Keratinocyte (primary cell): ENCODE measurements at regions not wholly inside any gene's neighbourhood (a gene's known extent, or its start where the extent isn't known, plus 50 kb on each side); places are given as distances from the start of the nearest gene placed in this dataset.

Experiments
- DNase-seq: peaks from one replicate; pipeline ENCODE4 v3.0.0-alpha.2; 2011; ENCODE audit warnings: low read depth, missing footprints, low spot score
- FAIRE-seq: peaks from 2 replicates; lab custom pipeline; 2011; peaks lifted over from hg19 to GRCh38; lab: Jason Lieb, UNC
- H2AFZ ChIP-seq: 2 replicates; pipeline ENCODE4 v1.6.0; 2012; ENCODE audit warnings: low read length, control low read depth, inconsistent platforms; ENCODE audit not compliant: control insufficient read depth
- H3K27ac ChIP-seq: 2 replicates; pipeline ENCODE4 v1.5.1; 2011; ENCODE audit warnings: low read length; ENCODE audit not compliant: control insufficient read depth, insufficient read depth
- H3K27me3 ChIP-seq: 3 replicates; pipeline ENCODE4 v1.6.0; 2011; ENCODE audit warnings: low read length; ENCODE audit not compliant: control insufficient read depth, insufficient read depth; ENCODE audit errors: extremely low read depth
- H3K36me3 ChIP-seq, 2 experiments: 2 replicates in 1 of 2; 3 replicates in 1 of 2; pipeline ENCODE4 v1.5.1; 2011; ENCODE audit warnings: low read length in 2 of 2, mild to moderate bottlenecking in 1 of 2; ENCODE audit not compliant: control insufficient read depth in 2 of 2, insufficient read depth in 2 of 2; ENCODE audit errors: extremely low read depth in 1 of 2
- H3K4me1 ChIP-seq: 3 replicates; pipeline ENCODE4 v1.5.1; 2011; ENCODE audit warnings: low read length; ENCODE audit not compliant: control insufficient read depth, insufficient read depth; ENCODE audit errors: extremely low read depth
- H3K4me2 ChIP-seq: 3 replicates; pipeline ENCODE4 v1.6.0; 2011; ENCODE audit warnings: low read depth, low read length; ENCODE audit not compliant: control insufficient read depth, insufficient read depth; ENCODE audit errors: extremely low read depth
- H3K4me3 ChIP-seq, 3 experiments: fragments of 200-600 bp in 1 of 3; sonication (generic) in 1 of 3; 2 replicates in 2 of 3; 3 replicates in 1 of 3; pipeline ENCODE4 v1.5.1; 2011 to 2016; ENCODE audit warnings: low read length in 3 of 3, mild to moderate bottlenecking in 3 of 3, control low read depth in 2 of 3, inconsistent platforms in 1 of 3, low read depth in 1 of 3, mixed read lengths in 1 of 3, mixed run types in 1 of 3, moderate library complexity in 1 of 3; ENCODE audit not compliant: control insufficient read depth in 2 of 3, insufficient read depth in 2 of 3; ENCODE audit errors: extremely low read depth in 1 of 3
- H3K79me2 ChIP-seq: 2 replicates; pipeline ENCODE4 v1.6.0; 2012; ENCODE audit warnings: low read length; ENCODE audit not compliant: control insufficient read depth, insufficient read depth
- H3K9ac ChIP-seq: 3 replicates; pipeline ENCODE4 v1.6.0; 2011; ENCODE audit warnings: low read length; ENCODE audit not compliant: control insufficient read depth, insufficient read depth; ENCODE audit errors: extremely low read depth
- H3K9me1 ChIP-seq: 3 replicates; pipeline ENCODE4 v1.6.0; 2011; ENCODE audit warnings: low read length; ENCODE audit not compliant: control insufficient read depth, insufficient read depth; ENCODE audit errors: extremely low read depth
- H3K9me3 ChIP-seq: 2 replicates; pipeline ENCODE4 v1.5.1; 2012; ENCODE audit warnings: low read depth, low read length; ENCODE audit not compliant: control insufficient read depth
- H4K20me1 ChIP-seq: 3 replicates; pipeline ENCODE4 v1.6.0; 2011; ENCODE audit warnings: low read length; ENCODE audit not compliant: control insufficient read depth, insufficient read depth; ENCODE audit errors: extremely low read depth
- EZH2 ChIP-seq: IDR thresholded peaks from one replicate; pipeline ENCODE4 v1.6.1; 2012; ENCODE audit warnings: inconsistent platforms, mild to moderate bottlenecking, low read length, moderate library complexity
- dilution Hi-C: fragments of 300-500 bp; cut with MboI; formaldehyde crosslinking; loops from one replicate; pipeline ENCODE4 v1.7.0; 2020; ENCODE audit warnings: low sequenced_read_pairs; ENCODE audit not compliant: extremely low pct_ligation_motif_present
- TF ChIP-seq, protein P1 (sequence below), 3 experiments: IDR thresholded peaks in 1 of 3; conservative IDR thresholded peaks in 1 of 3; optimal IDR thresholded peaks in 1 of 3; 2 replicates in 2 of 3; 3 replicates in 1 of 3; pipeline versions ENCODE3 to v1.5.1; 2011; ENCODE audit warnings: low read length in 3 of 3, mild to moderate bottlenecking in 3 of 3, moderate library complexity in 2 of 3, control low read depth in 1 of 3, inconsistent platforms in 1 of 3; ENCODE audit not compliant: insufficient read depth in 2 of 3; ENCODE audit errors: extremely low read depth in 1 of 3

DNA sequence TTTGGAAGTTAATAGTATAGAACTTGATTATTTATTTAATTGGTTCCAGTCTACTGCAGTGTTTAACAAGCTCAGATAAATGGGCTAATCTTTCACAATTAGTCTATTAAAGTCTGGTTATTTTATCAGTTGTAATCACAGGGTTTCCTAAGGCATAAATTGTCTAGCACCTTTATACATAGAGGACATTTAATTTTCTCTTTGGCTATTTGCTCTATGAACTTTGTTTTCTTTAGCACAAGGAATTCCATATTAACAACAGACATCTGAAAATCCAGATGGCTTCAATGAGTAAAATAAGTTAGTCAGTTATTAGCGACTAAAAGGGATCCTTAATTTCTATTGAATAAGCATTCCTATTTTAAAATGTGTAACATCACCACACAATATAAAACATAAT is 1350.8 kb upstream of the SLC10A2 start:
- Histone ChIP-seq H3K4me2 (no peak overlapping the region), H3K27me3 (no peaks in the 10 kb centered on the region), H3K4me3 (no peak overlapping the region), H3K9me1 (no peaks in the 10 kb centered on the region), H3K4me1 (no peaks in the 10 kb centered on the region), H4K20me1 (no peaks in the 10 kb centered on the region), H3K9me3 (no peaks in the 10 kb centered on the region), H3K36me3 (no peaks in the 10 kb centered on the region), H2AFZ (no peak overlapping the region), H3K27ac (no peak overlapping the region), H3K9ac (no peak overlapping the region), H3K79me2 (no peaks in the 10 kb centered on the region)
- DNase-seq (no peak), FAIRE-seq (no peak)
- no peak for TF ChIP-seq EZH2
- TF ChIP-seq, protein P1, sequence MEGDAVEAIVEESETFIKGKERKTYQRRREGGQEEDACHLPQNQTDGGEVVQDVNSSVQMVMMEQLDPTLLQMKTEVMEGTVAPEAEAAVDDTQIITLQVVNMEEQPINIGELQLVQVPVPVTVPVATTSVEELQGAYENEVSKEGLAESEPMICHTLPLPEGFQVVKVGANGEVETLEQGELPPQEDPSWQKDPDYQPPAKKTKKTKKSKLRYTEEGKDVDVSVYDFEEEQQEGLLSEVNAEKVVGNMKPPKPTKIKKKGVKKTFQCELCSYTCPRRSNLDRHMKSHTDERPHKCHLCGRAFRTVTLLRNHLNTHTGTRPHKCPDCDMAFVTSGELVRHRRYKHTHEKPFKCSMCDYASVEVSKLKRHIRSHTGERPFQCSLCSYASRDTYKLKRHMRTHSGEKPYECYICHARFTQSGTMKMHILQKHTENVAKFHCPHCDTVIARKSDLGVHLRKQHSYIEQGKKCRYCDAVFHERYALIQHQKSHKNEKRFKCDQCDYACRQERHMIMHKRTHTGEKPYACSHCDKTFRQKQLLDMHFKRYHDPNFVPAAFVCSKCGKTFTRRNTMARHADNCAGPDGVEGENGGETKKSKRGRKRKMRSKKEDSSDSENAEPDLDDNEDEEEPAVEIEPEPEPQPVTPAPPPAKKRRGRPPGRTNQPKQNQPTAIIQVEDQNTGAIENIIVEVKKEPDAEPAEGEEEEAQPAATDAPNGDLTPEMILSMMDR (optimal IDR thresholded peaks at IDR 0.05 in 1 of 3, IDR thresholded peaks at IDR 0.05 in 1 of 3, conservative IDR thresholded peaks at IDR 0.05 in 1 of 3; ENCODE audit: extremely low read depth in 1 of 3, insufficient read depth in 2 of 3, low read length in 3 of 3), result no peak
- dilution Hi-C loops, result no loop called here

DNA sequence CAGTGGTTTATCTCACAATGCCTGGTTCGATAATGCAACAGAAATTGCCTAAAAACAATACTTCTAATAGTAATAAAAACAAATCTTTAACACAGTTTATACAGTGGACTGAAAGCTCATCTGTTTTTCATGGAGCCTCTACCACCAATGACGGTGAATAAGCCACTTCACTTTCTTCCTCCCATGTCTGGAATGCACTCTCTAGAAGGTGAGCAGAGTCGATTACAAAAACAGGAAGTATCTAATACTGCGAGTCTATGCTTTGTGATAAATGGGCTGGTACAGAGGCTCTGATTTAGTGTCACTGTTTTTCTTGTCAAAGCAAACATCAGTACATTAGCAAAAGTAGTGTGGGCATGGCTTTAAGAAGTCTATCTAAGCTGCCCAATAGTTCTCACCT is 1348.6 kb upstream of the SLC10A2 start:
- Histone ChIP-seq H3K36me3 (no peaks in the 10 kb centered on the region), H3K27ac (no peak overlapping the region), H3K27me3 (no peaks in the 10 kb centered on the region), H3K9me1 (no peaks in the 10 kb centered on the region), H2AFZ (no peak overlapping the region), H4K20me1 (no peaks in the 10 kb centered on the region), H3K9ac (no peak overlapping the region), H3K79me2 (no peaks in the 10 kb centered on the region), H3K4me3 (no peak overlapping the region), H3K4me2 (no peak overlapping the region), H3K9me3 (no peaks in the 10 kb centered on the region), H3K4me1 (no peaks in the 10 kb centered on the region)
- TF ChIP-seq, protein P1 (optimal IDR thresholded peaks at IDR 0.05 in 1 of 3, IDR thresholded peaks at IDR 0.05 in 1 of 3, conservative IDR thresholded peaks at IDR 0.05 in 1 of 3; ENCODE audit: extremely low read depth in 1 of 3, insufficient read depth in 2 of 3, low read length in 3 of 3), result no peak
- TF ChIP-seq EZH2, result no peak
- dilution Hi-C loops, result no loop called here
- DNase-seq (no peak), FAIRE-seq (no peak)
